GM23338 (cell line): ENCODE measurements at regions not wholly inside any gene's neighbourhood (a gene's known extent, or its start where the extent isn't known, plus 50 kb on each side); places are given as distances from the start of the nearest gene placed in this dataset.

Experiments used
- ATAC-seq: fragments of 200-7000 bp; cut with Tn5 transposase; 3 replicates; pipeline ENCODE4 v1.9.1; 2020
- DNase-seq: peaks from one replicate; pipeline ENCODE4 v3.0.0-alpha.2; 2015; ENCODE audit warnings: low spot score
- H2AFZ ChIP-seq: fragments of 200-600 bp; sonication (generic); 2 replicates; pipeline ENCODE4 v1.8.0; 2016; ENCODE audit warnings: antibody characterized with exemption, mild to moderate bottlenecking, moderate library complexity
- H3F3A ChIP-seq: fragments of 200-600 bp; sonication (generic); replicated peaks from 2 replicates; pipeline ENCODE4 v1.8.0; 2017; ENCODE audit warnings: antibody characterized with exemption, mixed run types, low read depth
- H3K27ac ChIP-seq: fragments of 200-600 bp; sonication (generic); 2 replicates; pipeline ENCODE4 v1.6.1; 2016; ENCODE audit warnings: low read depth
- H3K27me3 ChIP-seq: fragments of 200-600 bp; sonication (generic); 2 replicates; pipeline ENCODE4 v1.8.0; 2016; ENCODE audit warnings: mild to moderate bottlenecking, mixed run types, moderate library complexity; ENCODE audit not compliant: insufficient read depth
- H3K36me3 ChIP-seq: fragments of 200-600 bp; sonication (generic); 2 replicates; pipeline ENCODE4 v1.8.0; 2016; ENCODE audit warnings: mild to moderate bottlenecking; ENCODE audit not compliant: insufficient read depth
- H3K4me1 ChIP-seq: fragments of 200-600 bp; sonication (generic); 2 replicates; pipeline ENCODE4 v1.8.0; 2016; ENCODE audit warnings: mild to moderate bottlenecking, moderate library complexity; ENCODE audit not compliant: insufficient read depth
- H3K4me2 ChIP-seq: fragments of 200-600 bp; sonication (generic); 2 replicates; pipeline ENCODE4 v1.7.1; 2017; ENCODE audit warnings: mixed run types
- H3K4me3 ChIP-seq: fragments of 200-600 bp; sonication (generic); 2 replicates; pipeline ENCODE4 v1.6.1; 2016; ENCODE audit warnings: mixed run types
- H3K79me2 ChIP-seq: fragments of 200-600 bp; sonication (generic); replicated peaks from 2 replicates; pipeline ENCODE4 v1.8.0; 2017; ENCODE audit warnings: mild to moderate bottlenecking; ENCODE audit not compliant: insufficient read depth
- H3K9me2 ChIP-seq: fragments of 200-600 bp; sonication (generic); 2 replicates; pipeline ENCODE4 v1.8.0; 2017; ENCODE audit not compliant: insufficient read depth
- H4K20me1 ChIP-seq: fragments of 200-600 bp; sonication (generic); replicated peaks from 2 replicates; pipeline ENCODE4 v1.8.0; 2017; ENCODE audit warnings: mild to moderate bottlenecking; ENCODE audit not compliant: insufficient read depth
- H3K27ac Mint-ChIP-seq: 2 replicates; pipeline ENCODE4 v1.8.0; 2020; ENCODE audit warnings: inconsistent platforms, mild to moderate bottlenecking, moderate library complexity, mixed read lengths
- H3K27me3 Mint-ChIP-seq: 3 replicates; pipeline ENCODE4 v1.8.0; 2022; ENCODE audit warnings: low read depth, mild to moderate bottlenecking, moderate library complexity, mixed read lengths, inconsistent platforms; ENCODE audit not compliant: insufficient read depth, poor library complexity
- H3K36me3 Mint-ChIP-seq: 3 replicates; pipeline ENCODE4 v1.8.0; 2021; ENCODE audit warnings: low read depth, mild to moderate bottlenecking, inconsistent platforms, moderate library complexity, mixed read lengths
- H3K4me1 Mint-ChIP-seq: 3 replicates; pipeline ENCODE4 v1.8.0; 2020; ENCODE audit warnings: mild to moderate bottlenecking, inconsistent platforms, mixed read lengths
- H3K4me3 Mint-ChIP-seq: 3 replicates; pipeline ENCODE4 v1.8.0; 2021; ENCODE audit warnings: moderate library complexity, mild to moderate bottlenecking, inconsistent platforms, mixed read lengths
- H3K9me3 Mint-ChIP-seq: 3 replicates; pipeline ENCODE4 v1.8.0; 2020; ENCODE audit warnings: moderate library complexity, mild to moderate bottlenecking, inconsistent platforms, mixed read lengths
- CREB1 ChIP-seq: fragments of 250-450 bp; sonication (Bioruptor Pico); IDR thresholded peaks from 2 replicates; pipeline ENCODE4 v1.5.0; 2020; ENCODE audit warnings: low read depth, mild to moderate bottlenecking, moderate library complexity
- CTCF ChIP-seq, 2 experiments: fragments of 200-600 bp in 1 of 2; sonication (generic) in 1 of 2; conservative IDR thresholded peaks; 2 replicates each; pipeline versions ENCODE4 v1.5.1 to v1.6.1; 2016 to 2017; ENCODE audit warnings: antibody characterized with exemption in 2 of 2, low read depth in 2 of 2, mild to moderate bottlenecking in 2 of 2, moderate library complexity in 1 of 2
- EZH2 ChIP-seq: fragments of 200-600 bp; sonication (generic); IDR thresholded peaks from one replicate; pipeline ENCODE4 v1.8.0; 2017; ENCODE audit warnings: antibody characterized with exemption, mild to moderate bottlenecking, low read depth; ENCODE audit not compliant: unreplicated experiment
- EZH2phosphoT487 ChIP-seq: fragments of 200-600 bp; sonication (generic); IDR thresholded peaks from one replicate; pipeline ENCODE4 v1.8.1; 2018; ENCODE audit warnings: antibody characterized with exemption; ENCODE audit not compliant: unreplicated experiment
- JUNB ChIP-seq: IDR thresholded peaks from one replicate; pipeline ENCODE4 v1.6.1; 2016; ENCODE audit warnings: antibody characterized with exemption; ENCODE audit not compliant: unreplicated experiment
- NANOG ChIP-seq: IDR thresholded peaks from 2 replicates; pipeline ENCODE4 v1.6.1; 2016; ENCODE audit warnings: antibody characterized with exemption, borderline replicate concordance
- POLR2AphosphoS5 ChIP-seq: IDR thresholded peaks from 2 replicates; pipeline ENCODE4 v1.6.1; 2016; ENCODE audit warnings: antibody characterized with exemption, low read depth
- STAT1 ChIP-seq: IDR thresholded peaks from one replicate; pipeline ENCODE4 v1.6.1; 2016; ENCODE audit warnings: antibody characterized with exemption; ENCODE audit not compliant: unreplicated experiment
- ZNF114 ChIP-seq: fragments of 250-450 bp; sonication (Bioruptor Pico); IDR thresholded peaks from 2 replicates; pipeline ENCODE4 v1.5.0; 2020; ENCODE audit warnings: mild to moderate bottlenecking, moderate library complexity
- ZNF331 ChIP-seq: fragments of 250-450 bp; sonication (Bioruptor Pico); IDR thresholded peaks from 2 replicates; pipeline ENCODE4 v1.5.0; 2020; ENCODE audit warnings: low read depth, mild to moderate bottlenecking, moderate library complexity
- ZNF462 ChIP-seq: fragments of 250-450 bp; sonication (Bioruptor Pico); IDR thresholded peaks from 2 replicates; pipeline ENCODE4 v1.5.0; 2020; ENCODE audit warnings: mild to moderate bottlenecking, moderate library complexity
- TF ChIP-seq, protein P1 (sequence below): IDR thresholded peaks from one replicate; pipeline ENCODE4 v1.6.1; 2018; ENCODE audit warnings: antibody characterized with exemption; ENCODE audit not compliant: unreplicated experiment
- TF ChIP-seq, protein P2 (sequence below): IDR thresholded peaks from 2 replicates; pipeline ENCODE4 v1.6.1; 2016; ENCODE audit warnings: antibody characterized with exemption

DNA sequence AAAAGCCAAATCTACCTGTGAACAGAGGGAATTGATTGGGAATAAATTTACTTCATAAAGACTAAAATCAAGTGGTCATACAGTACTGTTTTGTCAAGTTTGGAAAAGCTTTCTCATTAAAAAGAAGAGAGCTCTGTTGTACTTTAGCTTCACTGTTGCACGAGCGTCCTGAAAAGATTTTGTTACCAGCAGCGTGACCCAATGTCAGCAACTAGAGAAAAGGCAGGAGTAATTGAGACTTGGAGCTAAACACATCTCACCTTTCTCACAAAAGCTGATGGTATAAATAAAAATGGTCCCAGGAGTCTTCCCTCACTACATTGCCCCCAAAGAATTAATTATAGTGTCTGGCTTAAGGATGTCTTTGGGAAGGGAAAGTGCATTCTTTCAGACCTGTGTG lies 613.7 kb downstream of the OLFM4 start:
- Mint-ChIP-seq H3K4me1 (peaks cover 3% of the 10 kb centered on the region; the same call in 2 of the 3 replicates), H3K9me3 (no peaks in the 10 kb centered on the region), H3K4me3 (no peak overlapping the region), H3K27ac (no peak overlapping the region), H3K27me3 (peaks cover 3% of the 10 kb centered on the region), H3K36me3 (no peaks in the 10 kb centered on the region)
- Histone ChIP-seq H3K4me2 (no peak overlapping the region), H3K36me3 (no peaks in the 10 kb centered on the region), H2AFZ (no peak overlapping the region), H3F3A (no peaks in the 10 kb centered on the region), H3K27me3 (no peaks in the 10 kb centered on the region), H3K79me2 (no peaks in the 10 kb centered on the region), H3K27ac (no peak overlapping the region), H4K20me1 (no peaks in the 10 kb centered on the region), H3K4me1 (no peaks in the 10 kb centered on the region), H3K4me3 (no peak overlapping the region), H3K9me2 (no peaks in the 10 kb centered on the region)
- DNase-seq (no peak), ATAC-seq (no peak)
- TF ChIP-seq, protein P1, sequence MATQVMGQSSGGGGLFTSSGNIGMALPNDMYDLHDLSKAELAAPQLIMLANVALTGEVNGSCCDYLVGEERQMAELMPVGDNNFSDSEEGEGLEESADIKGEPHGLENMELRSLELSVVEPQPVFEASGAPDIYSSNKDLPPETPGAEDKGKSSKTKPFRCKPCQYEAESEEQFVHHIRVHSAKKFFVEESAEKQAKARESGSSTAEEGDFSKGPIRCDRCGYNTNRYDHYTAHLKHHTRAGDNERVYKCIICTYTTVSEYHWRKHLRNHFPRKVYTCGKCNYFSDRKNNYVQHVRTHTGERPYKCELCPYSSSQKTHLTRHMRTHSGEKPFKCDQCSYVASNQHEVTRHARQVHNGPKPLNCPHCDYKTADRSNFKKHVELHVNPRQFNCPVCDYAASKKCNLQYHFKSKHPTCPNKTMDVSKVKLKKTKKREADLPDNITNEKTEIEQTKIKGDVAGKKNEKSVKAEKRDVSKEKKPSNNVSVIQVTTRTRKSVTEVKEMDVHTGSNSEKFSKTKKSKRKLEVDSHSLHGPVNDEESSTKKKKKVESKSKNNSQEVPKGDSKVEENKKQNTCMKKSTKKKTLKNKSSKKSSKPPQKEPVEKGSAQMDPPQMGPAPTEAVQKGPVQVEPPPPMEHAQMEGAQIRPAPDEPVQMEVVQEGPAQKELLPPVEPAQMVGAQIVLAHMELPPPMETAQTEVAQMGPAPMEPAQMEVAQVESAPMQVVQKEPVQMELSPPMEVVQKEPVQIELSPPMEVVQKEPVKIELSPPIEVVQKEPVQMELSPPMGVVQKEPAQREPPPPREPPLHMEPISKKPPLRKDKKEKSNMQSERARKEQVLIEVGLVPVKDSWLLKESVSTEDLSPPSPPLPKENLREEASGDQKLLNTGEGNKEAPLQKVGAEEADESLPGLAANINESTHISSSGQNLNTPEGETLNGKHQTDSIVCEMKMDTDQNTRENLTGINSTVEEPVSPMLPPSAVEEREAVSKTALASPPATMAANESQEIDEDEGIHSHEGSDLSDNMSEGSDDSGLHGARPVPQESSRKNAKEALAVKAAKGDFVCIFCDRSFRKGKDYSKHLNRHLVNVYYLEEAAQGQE = no peak
- TF ChIP-seq EZH2 (no peak), ZNF114 (CRISPR knock-in tag) (no peak), CTCF (conservative IDR thresholded peaks at IDR 0.05; ENCODE audit: low read depth in 2 of 2) (no peak), ZNF462 (CRISPR knock-in tag) (no peak), NANOG (no peak), EZH2phosphoT487 (no peak), STAT1 (no peak), ZNF331 (CRISPR knock-in tag) (no peak), CREB1 (CRISPR knock-in tag) (no peak), JUNB (no peak), POLR2AphosphoS5 (no peak)
- TF ChIP-seq, protein P2, sequence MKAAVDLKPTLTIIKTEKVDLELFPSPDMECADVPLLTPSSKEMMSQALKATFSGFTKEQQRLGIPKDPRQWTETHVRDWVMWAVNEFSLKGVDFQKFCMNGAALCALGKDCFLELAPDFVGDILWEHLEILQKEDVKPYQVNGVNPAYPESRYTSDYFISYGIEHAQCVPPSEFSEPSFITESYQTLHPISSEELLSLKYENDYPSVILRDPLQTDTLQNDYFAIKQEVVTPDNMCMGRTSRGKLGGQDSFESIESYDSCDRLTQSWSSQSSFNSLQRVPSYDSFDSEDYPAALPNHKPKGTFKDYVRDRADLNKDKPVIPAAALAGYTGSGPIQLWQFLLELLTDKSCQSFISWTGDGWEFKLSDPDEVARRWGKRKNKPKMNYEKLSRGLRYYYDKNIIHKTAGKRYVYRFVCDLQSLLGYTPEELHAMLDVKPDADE = no peak
